GM12873 (cell line): ENCODE measurements at regions not wholly inside any gene's neighbourhood (a gene's known extent, or its start where the extent isn't known, plus 50 kb on each side); places are given as distances from the start of the nearest gene placed in this dataset.

Experiments
- TF ChIP-seq, protein P1 (sequence below): IDR thresholded peaks from 2 replicates; pipeline ENCODE4 v1.5.1; 2012; ENCODE audit warnings: low read depth, mild to moderate bottlenecking, moderate library complexity, low read length, control low read depth; ENCODE audit not compliant: insufficient read depth; ENCODE audit errors: missing control alignments

- TF ChIP-seq, protein P1, sequence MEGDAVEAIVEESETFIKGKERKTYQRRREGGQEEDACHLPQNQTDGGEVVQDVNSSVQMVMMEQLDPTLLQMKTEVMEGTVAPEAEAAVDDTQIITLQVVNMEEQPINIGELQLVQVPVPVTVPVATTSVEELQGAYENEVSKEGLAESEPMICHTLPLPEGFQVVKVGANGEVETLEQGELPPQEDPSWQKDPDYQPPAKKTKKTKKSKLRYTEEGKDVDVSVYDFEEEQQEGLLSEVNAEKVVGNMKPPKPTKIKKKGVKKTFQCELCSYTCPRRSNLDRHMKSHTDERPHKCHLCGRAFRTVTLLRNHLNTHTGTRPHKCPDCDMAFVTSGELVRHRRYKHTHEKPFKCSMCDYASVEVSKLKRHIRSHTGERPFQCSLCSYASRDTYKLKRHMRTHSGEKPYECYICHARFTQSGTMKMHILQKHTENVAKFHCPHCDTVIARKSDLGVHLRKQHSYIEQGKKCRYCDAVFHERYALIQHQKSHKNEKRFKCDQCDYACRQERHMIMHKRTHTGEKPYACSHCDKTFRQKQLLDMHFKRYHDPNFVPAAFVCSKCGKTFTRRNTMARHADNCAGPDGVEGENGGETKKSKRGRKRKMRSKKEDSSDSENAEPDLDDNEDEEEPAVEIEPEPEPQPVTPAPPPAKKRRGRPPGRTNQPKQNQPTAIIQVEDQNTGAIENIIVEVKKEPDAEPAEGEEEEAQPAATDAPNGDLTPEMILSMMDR: no peak
These were observed 166.2 kb upstream of the RPS6KA3 start for GRCh38 chrX:20432746-20433387.

DNA sequence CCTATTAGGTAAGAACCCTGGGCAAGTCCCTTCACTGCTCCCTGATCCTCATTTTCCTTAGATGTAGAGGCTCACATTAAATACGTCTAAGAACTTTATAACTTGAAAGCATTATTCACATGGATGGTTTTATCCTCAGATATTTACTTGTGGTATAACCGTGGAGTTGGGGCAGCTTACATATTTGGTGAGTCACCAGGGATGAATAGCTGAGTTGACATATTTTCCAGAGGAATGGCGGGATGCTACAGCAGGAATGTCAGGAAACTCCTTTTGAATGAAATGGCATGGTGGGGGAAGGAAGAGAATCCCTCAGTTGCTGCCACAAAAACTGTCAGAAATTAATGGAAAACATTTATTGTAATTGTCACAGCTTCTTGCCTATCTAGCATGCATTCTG lies 165.3 kb upstream of the RPS6KA3 start:
- TF ChIP-seq, protein P1: no peak

DNA sequence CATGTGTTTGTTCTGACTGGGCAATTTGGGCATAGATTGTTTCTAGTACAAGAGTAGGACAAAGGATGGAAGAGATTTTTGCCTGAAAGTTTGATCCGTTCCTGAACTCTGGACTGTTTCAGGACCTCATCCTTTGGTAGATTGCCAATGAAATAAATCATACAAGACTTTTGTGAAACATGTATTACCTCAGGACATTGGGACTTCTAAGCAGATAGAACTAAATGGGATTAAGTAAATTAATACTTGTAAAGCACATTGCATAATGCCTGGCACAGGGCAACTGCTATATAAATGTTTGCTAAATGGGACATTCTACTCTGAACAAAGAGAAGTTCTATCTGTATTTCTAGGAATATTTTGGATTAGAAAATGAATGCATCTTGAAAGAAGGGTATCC lies 164.8 kb upstream of the RPS6KA3 start:
- TF ChIP-seq, protein P1: no peak

GRCh38 chrX:20427173-20427770 lies 160.6 kb upstream of the RPS6KA3 start:
- TF ChIP-seq, protein P1: no peak

- TF ChIP-seq, protein P1: no peak
These were observed 155.0 kb upstream of the RPS6KA3 start for GRCh38 chrX:20421697-20422096.

DNA sequence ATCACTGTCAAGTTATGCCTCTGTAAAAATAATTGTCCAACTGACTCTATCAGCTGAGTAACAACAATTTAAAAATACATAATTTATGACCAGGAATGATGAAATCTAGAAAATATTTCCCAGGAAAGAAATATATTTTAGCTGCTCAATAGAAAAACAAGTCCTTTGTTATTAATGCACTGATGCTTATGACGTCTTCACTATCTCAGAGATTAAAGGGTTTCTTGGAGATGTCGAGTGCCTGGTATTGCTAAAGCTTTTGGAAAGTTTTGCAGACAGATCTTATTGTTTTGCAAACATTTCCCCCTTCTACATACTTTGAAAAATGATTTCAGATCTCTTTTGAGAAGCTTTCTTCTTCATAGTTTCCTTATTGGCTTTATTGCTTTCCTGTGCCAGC lies 154.6 kb upstream of the RPS6KA3 start:
- TF ChIP-seq, protein P1: no peak

- TF ChIP-seq, protein P1: no peak
These were observed 153.3 kb upstream of the RPS6KA3 start for GRCh38 chrX:20420058-20420457.
